WERI-Rb-1 (cell line): ENCODE measurements at regions not wholly inside any gene's neighbourhood (a gene's known extent, or its start where the extent isn't known, plus 50 kb on each side); places are given as distances from the start of the nearest gene placed in this dataset.

Source experiments
- DNase-seq: peaks from one replicate; pipeline ENCODE4 v3.0.0-alpha.2; 2020
- H3K27ac ChIP-seq: fragments of 250-450 bp; sonication (Bioruptor Pico); 2 replicates; pipeline ENCODE4 v1.5.1; 2020; ENCODE audit warnings: mild to moderate bottlenecking, moderate library complexity
- H3K27me3 ChIP-seq: fragments of 250-450 bp; sonication (Bioruptor Pico); 2 replicates; pipeline ENCODE4 v1.5.1; 2021; ENCODE audit warnings: mild to moderate bottlenecking, low read depth, moderate library complexity; ENCODE audit not compliant: insufficient read depth, severe bottlenecking
- H3K36me3 ChIP-seq: fragments of 250-450 bp; sonication (Bioruptor Pico); 2 replicates; pipeline ENCODE4 v1.5.1; 2020; ENCODE audit warnings: mild to moderate bottlenecking, moderate library complexity
- H3K4me3 ChIP-seq: 2 replicates; pipeline ENCODE4 v1.5.1; 2011; ENCODE audit warnings: low read depth, mild to moderate bottlenecking, control low read depth, low read length
- H3K9me3 ChIP-seq: fragments of 250-450 bp; sonication (Bioruptor Pico); 2 replicates; pipeline ENCODE4 v1.5.1; 2021; ENCODE audit warnings: mild to moderate bottlenecking, moderate library complexity; ENCODE audit not compliant: severe bottlenecking
- CTCF ChIP-seq: IDR thresholded peaks from 2 replicates; pipeline ENCODE4 v1.5.1; 2011; ENCODE audit warnings: low read depth, mild to moderate bottlenecking, control low read depth, inconsistent platforms, low read length

GRCh38 chr11:128165572-128165971 is 421.8 kb downstream of the ETS1 start:
- Histone ChIP-seq H3K36me3 (no peaks in the 10 kb centered on the region), H3K9me3 (no peaks in the 10 kb centered on the region), H3K27ac (no peak overlapping the region), H3K27me3 (no peaks in the 10 kb centered on the region), H3K4me3 (no peak overlapping the region)
- no peak for DNase-seq
- no peak for TF ChIP-seq CTCF

DNA sequence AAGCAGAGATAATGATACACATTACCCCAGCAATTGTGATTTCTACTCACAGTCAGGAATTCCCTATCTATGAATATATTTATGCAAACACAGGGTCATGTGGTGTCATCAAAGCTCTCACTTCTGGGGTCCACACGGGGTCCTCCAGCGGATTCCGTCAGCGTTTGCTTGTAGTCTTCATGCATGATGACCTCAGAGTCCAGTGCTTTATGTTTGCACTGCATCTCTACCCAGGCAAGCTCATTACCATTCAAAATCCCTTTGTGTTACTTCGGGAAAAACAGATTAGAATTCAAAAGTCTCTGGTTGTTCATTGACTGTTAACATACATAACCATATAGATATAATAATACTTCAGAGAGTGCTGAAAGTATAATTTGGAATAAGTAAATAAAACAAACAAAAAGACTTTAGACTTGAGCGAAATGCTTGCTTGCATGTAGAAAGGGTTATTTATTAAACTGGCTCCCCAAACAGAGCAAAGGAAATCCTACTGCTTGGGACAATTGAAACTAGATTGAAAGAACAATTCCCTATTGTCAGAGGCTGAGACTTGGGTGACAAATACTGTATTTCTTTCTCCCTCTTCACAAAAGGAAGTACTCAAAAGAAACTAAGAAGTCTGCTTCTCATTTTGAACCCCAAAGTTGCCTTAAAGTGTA is 423.1 kb downstream of the ETS1 start:
- Histone ChIP-seq H3K27me3 (no peaks in the 10 kb centered on the region), H3K4me3 (no peak overlapping the region), H3K27ac (no peak overlapping the region), H3K36me3 (no peaks in the 10 kb centered on the region), H3K9me3 (no peaks in the 10 kb centered on the region)
- TF ChIP-seq CTCF, result no peak
- DNase-seq, result no peak

GRCh38 chr11:128161994-128162393 is 425.4 kb downstream of the ETS1 start:
- no peak for DNase-seq
- Histone ChIP-seq H3K4me3 (no peak overlapping the region), H3K9me3 (no peaks in the 10 kb centered on the region), H3K27ac (no peak overlapping the region), H3K27me3 (no peaks in the 10 kb centered on the region), H3K36me3 (no peaks in the 10 kb centered on the region)
- no peak for TF ChIP-seq CTCF

DNA sequence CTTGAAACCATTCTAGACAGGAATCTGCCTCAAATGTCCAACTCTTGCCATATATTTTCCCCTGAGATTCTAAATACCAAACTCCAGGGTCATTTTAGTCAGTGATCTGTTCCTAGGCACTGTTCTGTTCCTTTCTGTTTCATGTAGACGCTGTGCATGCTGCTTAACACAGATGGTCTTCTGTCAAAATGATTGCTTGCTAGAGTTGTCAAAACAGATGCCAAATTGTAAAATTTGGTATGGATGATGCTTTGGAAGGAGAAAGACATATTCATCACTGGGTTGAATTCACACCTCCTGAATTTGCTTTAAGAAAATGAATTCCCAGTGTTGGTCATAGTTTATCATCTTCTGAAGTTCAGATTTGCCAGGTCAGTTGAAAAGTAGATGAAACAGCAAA is 425.9 kb downstream of the ETS1 start:
- Histone ChIP-seq H3K27ac (no peak overlapping the region), H3K27me3 (no peaks in the 10 kb centered on the region), H3K4me3 (no peak overlapping the region), H3K9me3 (no peaks in the 10 kb centered on the region), H3K36me3 (no peaks in the 10 kb centered on the region)
- no peak for TF ChIP-seq CTCF
- DNase-seq, result no peak

DNA sequence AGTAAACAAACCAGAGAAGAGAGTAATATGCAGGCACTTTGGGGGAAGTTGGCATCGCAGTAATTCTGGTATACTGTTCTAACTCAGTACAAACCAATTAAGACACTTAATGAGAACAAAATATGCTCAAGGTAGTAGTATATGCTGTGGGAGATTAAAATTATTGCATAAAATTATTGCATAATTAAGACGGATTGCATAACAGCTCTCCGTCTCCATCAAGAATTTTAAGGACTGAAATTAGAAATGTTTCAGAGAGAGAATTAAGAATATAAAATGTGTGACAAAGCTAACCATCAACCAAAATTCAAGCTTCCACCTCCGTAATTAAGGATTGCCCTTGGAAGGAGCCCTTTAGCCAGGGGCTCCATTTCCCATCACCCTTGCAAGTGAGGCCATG is 428.5 kb downstream of the ETS1 start:
- TF ChIP-seq CTCF, result no peak
- no peaks in the 10 kb centered on the region for H3K27me3 ChIP-seq
- no peaks in the 10 kb centered on the region for H3K9me3 ChIP-seq
- no peaks in the 10 kb centered on the region for H3K36me3 ChIP-seq
- H3K4me3 ChIP-seq, result no peak overlapping the region
- H3K27ac ChIP-seq, result no peak overlapping the region
- no peak for DNase-seq
